ENCODE measurements at regions not wholly inside any gene's neighbourhood (a gene's known extent, or its start where the extent isn't known, plus 50 kb on each side); places are given as distances from the start of the nearest gene placed in this dataset.
"Not testable (repeated sequence)": the region's sequence is repeated elsewhere in the genome, so short reads cannot be mapped to it uniquely, and the experiment has no call there.

DNA sequence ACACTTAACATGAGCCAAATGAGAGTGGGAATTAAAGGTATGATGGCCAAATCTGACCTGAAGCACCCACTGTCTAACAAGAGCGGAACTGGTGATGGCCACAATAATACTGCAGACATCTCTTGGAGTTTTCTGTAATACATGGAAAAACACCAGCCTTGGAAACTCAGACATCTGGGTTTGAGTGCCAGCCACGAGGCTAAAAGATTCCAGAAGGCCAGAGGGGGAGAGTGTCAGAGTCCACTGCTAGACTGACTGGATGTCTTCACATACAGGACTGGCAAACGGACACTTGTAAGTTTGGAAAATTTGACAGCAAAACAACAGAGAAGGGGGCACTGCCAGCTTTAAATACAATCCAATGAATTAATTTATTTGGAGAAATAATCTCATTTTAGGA, 175.1 kb downstream of the ADSS2 start:
- ATAC-seq (no peak), DNase-seq (no peak)
- intact Hi-C loops (cut with DNase I, micrococcal nuclease) = loop anchor here (10.0 kb wide), 2 partner anchors 222 to 932 kb away; partner anchors contain the start of gene ZBTB18 (in 1 of the 2)

DNA sequence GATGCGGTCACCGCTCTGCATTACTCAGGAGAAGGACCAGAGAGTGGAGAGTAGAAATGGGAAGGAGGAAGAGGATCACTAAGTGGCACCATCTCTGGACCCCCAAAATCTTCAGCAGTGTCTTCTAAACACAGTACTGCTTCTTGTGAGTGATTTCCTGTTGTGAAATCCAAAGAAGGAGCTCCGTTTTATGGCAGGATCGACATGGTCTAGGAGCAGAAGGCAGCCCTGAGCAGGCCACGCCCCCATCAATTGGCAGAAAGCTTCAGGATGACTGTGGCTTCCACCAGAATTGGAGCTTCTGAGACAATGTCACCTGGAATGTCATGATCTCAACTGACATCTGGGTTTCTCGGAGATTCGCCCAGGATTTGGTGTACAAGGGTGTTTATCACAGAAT, 171.5 kb downstream of the ADSS2 start:
- intact Hi-C loops (cut with DNase I, micrococcal nuclease) = no loop called here
- peak; percentile 40 for ATAC-seq
- no peak for DNase-seq

DNA sequence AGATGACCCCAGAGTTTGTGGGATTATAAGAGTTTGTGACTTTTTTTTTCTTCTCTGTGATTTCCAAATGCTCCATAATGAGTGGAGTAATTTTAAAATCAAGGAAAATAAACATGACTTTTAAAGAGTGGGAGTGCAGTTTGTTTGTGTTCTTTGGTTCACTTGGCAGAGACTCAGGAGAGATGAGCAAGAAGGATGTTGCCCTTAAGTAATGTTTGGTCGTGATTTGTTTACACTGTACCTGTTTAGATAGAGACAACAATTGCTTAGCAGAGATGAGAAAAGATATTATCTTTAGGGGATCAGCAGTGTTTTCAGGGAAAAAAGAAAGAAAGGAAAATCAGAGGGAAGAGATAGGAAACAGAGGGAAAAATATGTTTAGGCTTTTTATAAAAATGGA, 170.8 kb downstream of the ADSS2 start:
- intact Hi-C loops (cut with DNase I, micrococcal nuclease) = no loop called here
- DNase-seq (no peak), ATAC-seq (no peak)

DNA sequence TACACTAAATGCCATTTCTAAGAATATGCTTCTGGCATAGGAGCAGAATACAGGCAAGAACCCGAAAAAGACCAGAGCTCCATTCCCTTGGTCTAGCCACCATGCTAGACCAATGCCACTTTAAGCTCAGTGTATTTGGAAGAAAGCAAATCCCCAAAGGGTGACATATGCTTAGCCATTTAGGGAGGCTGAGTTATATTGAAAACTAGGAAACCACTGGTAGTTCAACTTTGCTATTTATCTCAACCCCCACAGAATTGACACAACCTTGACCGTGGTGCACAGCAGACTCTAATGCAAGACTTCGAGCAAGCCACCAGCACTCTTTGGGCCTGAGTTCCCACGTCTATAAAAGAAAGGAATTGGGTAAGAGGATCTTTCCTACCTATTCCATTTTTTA, 167.9 kb downstream of the ADSS2 start:
- no peak for DNase-seq
- no peak for ATAC-seq
- intact Hi-C loops (cut with DNase I, micrococcal nuclease) = no loop called here

DNA sequence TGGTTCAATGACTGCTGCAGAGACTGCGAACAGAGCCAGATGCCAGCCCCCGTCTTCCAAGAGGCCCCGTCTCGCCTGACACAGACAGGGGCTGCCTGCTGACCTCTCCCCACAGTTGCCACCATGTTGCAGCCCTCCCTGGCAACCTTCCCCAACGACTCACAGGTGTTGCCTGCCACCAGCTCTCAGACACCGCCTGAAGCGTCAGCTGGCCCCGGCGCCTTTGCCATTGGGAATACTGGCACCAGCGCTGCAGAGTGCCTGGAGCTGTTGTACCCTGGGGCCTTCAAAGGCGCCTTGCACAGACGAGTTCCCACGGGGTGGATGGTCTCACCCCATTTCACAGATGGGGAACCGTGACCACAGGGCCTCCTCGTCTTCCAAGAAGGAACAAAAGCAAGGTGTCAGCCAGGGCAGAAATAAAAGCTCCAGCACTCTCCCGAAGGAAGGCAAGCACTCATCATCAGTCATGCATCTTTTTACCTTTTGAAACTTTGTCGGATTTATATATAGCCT, 167.0 kb downstream of the ADSS2 start:
- DNase-seq = no peak
- intact Hi-C loops (cut with DNase I, micrococcal nuclease) = no loop called here
- no peak for ATAC-seq

DNA sequence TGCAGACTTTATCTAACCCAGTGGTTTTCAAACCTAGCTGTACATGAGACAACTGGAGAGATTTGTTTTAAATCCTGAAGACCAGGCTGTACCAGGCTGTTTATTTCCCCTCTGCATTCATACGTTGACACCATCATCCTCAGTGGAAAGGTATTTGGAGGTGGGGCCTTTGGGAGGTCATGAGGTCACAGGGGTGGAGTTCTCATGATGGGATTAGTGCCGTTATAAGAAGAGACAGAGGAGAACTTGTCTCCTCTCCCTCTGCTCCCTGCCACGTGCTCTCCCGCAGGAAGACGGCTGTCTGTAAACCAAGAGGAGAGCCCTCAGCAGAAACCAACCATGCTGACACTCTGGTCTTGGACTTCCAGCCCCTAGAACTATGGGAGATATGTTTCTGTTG, 165.4 kb downstream of the ADSS2 start:
- ATAC-seq = no peak
- no peak for DNase-seq
- intact Hi-C loops (cut with DNase I, micrococcal nuclease) = no loop called here

DNA sequence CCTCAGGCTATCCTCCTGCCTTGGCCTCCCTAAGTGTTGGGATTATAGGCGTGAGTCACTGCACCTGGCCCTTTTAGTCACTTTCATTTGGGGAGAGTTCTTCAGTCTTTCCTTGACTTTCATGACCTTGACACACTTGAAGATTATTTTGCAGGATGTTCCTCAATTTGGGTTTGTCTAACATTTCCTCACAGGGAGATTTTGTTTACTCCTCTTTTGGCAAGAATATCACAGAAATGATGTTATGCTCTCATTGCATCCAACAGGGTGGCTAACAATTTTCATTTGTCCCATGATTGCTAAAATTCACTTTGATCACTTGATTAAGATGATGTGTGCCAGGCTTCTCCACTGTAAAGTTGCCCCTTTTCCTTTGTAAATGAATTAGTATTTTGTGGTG, 164.0 kb downstream of the ADSS2 start:
- no peak for DNase-seq
- no peak for ATAC-seq
- intact Hi-C loops (cut with DNase I, micrococcal nuclease) = no loop called here

DNA sequence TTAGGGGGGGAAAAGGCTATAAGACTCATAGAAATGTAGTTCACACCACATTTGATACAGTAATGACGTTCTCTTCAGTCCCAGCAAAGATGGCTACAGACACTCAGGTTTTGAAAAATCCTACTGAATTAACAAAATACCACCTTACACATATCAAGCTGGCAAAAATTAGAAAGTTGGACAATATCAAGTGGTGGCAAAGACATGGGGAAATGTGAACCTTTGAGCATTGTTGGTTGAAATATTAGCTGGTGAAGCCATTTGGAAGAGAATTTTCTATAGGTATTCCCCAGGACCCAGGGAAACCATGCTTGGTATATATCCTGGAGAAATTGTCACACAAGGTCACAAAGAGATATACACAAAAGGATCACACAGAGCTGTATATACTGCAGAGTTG, 163.0 kb downstream of the ADSS2 start:
- intact Hi-C loops (cut with DNase I, micrococcal nuclease) = no loop called here
- DNase-seq (no peak), ATAC-seq (no peak)

DNA sequence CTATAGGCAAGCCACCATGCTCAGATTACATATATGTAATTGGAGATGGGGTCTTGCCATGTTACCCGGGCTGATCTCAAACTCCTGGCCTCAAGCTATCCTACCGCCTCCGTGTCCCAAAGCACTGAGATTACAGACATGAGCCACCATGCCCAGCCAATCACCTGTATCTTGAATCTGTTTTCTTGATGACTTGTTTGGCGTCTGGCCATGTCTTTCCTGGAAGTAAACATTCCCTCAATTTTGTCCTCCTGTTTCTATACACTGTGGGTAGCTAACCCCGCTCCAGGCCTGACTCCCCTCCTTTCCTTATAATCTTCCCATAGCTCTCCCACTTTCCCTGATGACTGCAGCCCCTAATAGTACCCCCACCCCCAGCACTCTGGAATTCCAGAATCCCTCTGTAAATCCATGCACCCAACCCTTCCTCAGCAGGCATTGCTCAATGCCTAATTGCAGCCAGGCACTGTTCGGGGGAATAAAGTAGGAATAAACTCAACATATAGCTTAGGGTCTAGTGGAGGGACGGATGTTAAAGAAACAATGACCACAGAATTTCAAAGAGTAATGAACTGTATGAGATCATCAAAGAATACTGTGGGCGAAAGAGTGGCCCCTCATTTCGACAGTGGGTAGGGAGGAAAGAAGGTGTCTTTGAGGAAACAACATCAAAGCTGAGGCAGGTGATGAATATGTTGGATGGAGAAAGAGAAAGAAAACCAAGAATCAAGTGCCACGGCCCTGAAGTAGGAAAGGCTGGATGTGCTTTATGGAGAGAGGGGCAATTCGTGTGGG, 161.5 kb downstream of the ADSS2 start:
- ATAC-seq = no peak
- DNase-seq = no peak
- intact Hi-C loops (cut with DNase I, micrococcal nuclease) = no loop called here

DNA sequence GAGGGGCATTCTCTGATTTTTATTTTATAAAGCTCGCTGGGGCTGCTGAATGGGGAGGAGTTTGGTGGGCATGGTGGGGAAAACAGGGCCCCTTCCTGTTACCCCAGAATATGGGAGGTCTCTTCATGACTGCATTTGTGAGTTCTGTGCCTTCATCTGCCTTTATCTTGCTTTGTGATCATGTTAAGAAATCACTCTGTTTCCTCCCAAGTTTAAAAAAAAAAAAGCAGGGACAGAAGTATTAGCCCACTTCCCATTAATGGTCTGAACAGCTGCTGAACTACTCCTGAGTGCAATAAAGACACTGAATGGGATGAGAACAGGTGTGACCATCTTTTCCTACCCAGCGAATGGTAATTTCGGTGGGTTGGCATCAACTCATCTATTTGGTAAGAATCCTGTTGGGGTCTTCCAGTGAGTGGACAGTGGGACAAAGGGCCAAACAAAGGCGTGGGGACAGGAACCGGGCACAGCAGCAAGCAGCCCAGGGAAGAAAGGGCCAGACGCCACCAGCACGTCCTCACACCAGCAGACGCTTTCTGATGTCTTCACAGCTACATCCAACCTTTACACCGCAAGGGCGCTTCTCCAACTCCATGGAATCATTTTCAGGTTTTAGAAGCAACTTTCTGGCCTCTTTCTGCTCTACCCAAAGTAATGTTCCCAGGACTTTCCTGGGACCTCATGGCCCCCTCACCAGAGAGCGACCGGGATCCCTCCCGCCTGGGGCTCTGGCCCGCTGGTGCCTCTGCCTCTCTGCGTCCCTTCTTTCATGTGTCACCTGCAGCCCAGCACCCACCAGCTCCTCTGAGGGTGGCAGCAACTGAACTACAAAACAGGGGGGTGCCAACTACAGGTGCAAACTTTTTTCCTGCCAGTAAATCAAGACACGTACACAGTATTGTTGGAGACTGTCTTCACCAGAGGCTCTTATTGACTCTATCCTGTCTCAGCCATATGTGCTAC, 160.2 kb downstream of the ADSS2 start:
- ATAC-seq (no peak), DNase-seq (no peak)
- intact Hi-C loops (cut with DNase I, micrococcal nuclease) = no loop called here

DNA sequence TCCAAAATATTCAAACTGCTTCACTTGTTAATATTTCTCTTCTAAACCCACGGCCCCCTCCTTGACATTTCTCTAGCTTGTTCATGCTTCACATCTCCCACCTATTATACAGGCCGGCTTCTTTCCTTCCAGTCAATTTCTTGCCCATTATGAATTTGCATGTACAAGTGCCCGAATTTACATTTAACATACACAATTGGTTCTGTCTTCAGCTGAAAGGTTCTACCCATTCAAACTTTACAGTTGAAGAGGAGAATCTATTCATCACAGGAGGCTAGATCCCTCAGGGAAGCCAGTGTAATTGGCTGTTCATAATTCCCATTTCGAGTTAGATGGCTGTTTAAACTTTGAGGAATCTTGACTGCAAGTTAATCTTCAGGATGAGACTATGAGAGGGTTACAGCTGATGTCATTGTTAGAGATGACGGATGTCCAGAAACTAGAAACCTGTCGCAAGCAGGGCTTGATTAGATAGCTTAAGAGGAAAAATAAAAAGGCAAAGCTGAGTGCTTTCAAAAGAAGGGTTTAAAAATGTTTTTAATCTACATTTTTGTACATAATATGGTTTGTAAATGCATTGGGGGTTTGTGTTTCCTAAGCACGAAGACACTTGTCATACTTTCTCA, 157.0 kb downstream of the ADSS2 start:
- intact Hi-C loops (cut with DNase I, micrococcal nuclease) = no loop called here
- DNase-seq (no peak), ATAC-seq (no peak)

DNA sequence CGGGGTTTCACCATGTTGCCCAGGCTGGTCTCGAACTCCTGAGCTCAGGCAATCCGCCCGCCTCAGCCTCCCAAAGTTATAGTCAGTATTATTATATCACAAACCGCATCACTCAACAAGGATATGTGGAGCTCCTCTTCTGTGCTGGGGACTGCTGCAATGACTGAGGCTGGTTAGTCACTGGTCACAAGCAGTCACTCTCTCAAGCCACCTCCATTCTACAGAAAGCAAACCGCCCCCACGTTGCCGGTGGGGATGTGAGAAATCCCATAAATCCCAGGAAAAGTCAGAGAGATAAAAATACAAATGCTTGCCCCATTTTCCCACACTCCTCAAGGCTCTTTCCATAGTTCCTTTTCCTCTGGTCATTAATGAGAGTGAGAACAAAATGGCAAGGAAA, 155.7 kb downstream of the ADSS2 start:
- intact Hi-C loops (cut with DNase I, micrococcal nuclease) = no loop called here
- ATAC-seq = no peak
- no peak for DNase-seq

DNA sequence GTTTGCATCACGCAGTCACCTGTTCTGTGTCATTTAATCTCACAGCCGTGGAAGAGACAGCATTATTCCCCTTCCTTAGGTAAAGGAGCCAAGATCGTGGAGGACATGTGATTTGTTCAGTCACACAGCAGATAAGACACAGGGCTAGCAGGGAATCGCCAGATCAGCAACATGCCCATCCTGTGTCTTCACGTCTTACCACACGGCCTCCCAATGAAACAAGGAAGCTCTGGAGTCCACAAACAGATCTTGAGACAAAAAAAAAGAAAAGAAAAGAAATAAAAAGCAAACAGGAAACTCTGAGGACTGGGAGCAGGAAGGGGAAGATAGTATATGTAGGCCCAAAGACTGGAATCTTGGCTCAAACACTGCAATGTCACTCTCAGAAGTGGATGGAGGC, 155.3 kb downstream of the ADSS2 start:
- no peak for DNase-seq
- intact Hi-C loops (cut with DNase I, micrococcal nuclease) = no loop called here
- ATAC-seq = no peak

DNA sequence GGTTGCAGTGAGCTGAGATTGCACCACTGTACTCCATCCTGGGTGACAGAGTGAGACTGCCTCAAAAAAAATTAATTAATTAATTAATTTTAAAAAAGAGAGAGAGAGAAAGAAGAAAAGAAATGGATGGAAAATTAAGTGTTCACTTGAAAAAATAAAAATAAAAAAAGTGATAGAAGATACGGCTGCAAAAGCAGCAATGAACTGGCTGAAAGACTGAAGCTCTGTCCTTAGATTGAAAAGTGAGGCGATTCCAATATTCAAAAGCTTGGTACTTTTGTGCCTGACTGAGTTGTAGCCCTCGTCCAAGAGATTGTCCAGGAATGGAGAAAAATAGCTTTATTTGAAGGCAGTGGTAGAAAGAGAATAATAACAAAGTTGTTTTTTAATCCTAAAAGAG, 154.6 kb downstream of the ADSS2 start:
- ATAC-seq (no peak), DNase-seq (no peak)
- intact Hi-C loops (cut with DNase I, micrococcal nuclease) = no loop called here

DNA sequence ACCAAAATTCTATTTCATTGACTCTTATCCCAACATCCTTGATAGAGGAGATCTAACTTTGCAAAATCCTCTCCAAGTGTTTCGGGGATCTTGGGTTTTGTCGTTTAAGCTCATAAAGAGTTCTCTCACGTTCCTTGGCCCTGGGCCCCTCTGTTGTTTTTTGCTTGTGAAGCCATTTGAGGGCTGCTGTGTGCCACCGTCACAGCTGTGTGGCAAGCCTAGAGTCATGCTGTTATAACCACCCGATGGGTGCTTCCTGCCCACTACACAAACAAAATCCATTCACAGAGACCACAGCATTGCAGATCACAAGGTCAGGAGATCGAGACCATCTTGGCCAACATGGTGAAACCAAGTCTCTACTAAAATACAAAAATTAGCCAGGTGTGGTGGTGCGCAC, 154.1 kb downstream of the ADSS2 start:
- ATAC-seq = no peak
- intact Hi-C loops (cut with DNase I, micrococcal nuclease) = no loop called here
- no peak for DNase-seq

DNA sequence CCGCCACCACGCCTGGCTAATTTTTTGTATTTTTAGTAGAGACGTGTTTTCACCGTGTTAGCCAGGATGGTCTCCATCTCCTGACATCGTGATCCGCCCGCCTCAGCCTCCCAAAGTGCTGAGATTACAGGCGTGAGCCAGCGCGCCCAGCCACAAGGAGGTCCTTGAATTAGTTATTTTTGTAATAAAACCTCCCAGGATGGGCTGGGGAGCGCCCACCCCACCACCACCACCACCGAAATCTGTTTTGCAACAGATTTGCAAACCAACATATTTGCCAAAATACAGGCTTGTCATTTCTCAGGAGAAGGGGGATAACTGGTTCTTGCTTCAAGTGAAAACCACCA, 151.7 kb downstream of the ADSS2 start:
- DNase-seq; ATAC-seq; intact Hi-C loops (cut with DNase I, micrococcal nuclease): not testable (repeated sequence)

DNA sequence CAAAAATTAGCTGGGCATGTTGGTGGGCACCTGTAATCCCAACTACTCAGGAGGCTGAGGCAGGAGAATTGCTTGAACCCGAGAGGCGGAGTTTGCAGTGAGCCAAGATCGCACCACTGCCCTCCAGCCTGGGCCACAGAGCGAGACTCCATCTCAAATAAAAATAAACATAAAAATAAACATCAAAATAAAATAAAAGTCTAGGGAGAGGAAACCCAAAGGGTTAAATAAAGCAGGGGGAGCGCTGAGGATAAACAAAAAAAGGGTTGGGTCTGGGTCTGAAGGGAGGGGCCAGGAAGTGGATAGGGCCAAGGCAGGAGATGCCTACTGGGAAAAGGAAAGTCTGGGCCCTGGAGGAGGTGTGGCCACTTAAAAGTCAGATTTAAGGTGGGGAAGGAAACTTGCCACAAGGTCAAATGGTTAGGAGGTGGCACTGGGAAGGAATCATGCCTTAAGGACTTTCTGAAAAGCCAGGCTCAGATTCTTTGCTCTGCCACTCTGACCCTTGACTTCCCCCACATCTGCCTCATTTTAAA, 150.0 kb downstream of the ADSS2 start:
- DNase-seq (no peak), ATAC-seq (peak; percentile 38)
- intact Hi-C loops (cut with DNase I, micrococcal nuclease) = no loop called here

DNA sequence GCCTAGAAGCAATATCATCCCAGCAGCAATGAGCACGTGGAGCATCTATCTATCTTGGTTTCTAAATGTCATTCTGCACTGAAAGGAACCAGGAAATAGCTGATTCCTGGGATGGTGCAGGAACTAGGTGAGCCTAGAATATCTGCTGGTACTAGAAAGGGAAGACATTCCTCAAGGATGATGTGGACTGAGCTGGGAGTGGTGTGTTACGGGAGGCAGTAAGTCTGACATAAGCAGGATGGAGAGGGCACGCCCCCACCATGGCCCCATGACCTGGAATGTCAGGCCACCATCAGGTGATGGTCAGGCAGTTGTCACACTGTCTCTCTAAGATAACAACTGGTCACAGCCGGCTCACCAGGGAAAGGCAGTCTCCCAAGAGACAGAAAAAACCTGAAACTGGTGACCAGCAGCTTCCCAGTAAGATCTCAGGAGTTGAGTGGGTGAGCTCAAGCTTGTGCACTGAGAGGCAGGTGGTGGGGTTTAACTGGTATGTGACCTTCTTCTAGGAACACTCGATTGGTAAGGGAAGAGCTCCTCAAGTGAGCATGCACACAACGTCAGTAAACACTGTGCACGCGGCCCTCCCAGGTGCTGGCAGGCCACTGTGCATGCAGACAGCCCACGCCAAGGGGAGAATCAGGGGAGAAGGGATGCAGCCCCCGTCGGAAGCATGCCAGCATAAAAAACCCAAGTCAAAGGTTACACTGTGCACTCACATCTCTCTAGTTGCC, 148.7 kb downstream of the ADSS2 start:
- DNase-seq (peak; percentile 40 to 64), ATAC-seq (peak; percentile 84)
- intact Hi-C loops (cut with DNase I, micrococcal nuclease) = no loop called here

DNA sequence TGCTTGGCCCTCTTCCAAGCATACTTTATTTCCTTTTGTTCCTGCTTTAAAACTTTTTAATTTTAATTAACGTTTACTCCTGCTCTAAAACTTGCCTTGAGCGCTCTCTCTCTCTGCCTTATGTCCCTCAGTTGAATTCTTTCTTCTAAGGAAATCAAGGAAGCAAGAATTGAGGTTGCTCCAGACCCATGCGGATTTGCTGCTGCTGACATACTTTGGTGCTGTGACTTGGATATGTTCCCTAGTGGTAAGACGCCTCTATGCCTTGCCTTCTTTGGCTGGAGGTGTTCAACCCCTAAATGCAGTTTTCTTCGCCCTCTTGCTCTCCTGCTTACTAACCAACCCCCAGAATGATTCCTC, 148.1 kb downstream of the ADSS2 start:
- DNase-seq = no peak
- ATAC-seq = no peak
- intact Hi-C loops (cut with DNase I, micrococcal nuclease) = no loop called here

All from left colon (tissue), 2 donors.